IMR-90 (cell line): ENCODE measurements at regions not wholly inside any gene's neighbourhood (a gene's known extent, or its start where the extent isn't known, plus 50 kb on each side); places are given as distances from the start of the nearest gene placed in this dataset.

ENCODE experiments used
- ATAC-seq: fragments of 200-7000 bp; cut with Tn5 transposase; 2 replicates; pipeline ENCODE4 v1.9.1; 2020; ENCODE audit warnings: low read depth, mild to moderate bottlenecking, moderate library complexity
- BruUV-seq: library from RNA; stranded (reverse); fragments of 400-500 nt; replicated peaks from 2 replicates; lab custom pipeline; 2021; lab: Mats Ljungman, UMichigan
- CTCF ChIA-PET: fragments of 300-600 bp; formaldehyde crosslinking; extraction: SDS; loops from one replicate; lab custom pipeline; 2021; ENCODE audit warnings: antibody characterized with exemption; lab: Yijun Ruan, JAX
- POLR2A ChIA-PET: fragments of 300-600 bp; sonication (Branson Sonifier 250); formaldehyde crosslinking; loops from one replicate; lab custom pipeline; 2022; ENCODE audit warnings: antibody characterized with exemption; ENCODE audit not compliant: unreplicated experiment; lab: Charles Lee
- DNase-seq: peaks from one replicate; pipeline ENCODE4 v3.0.0; 2013
- H2AFZ ChIP-seq: replicated peaks from 2 replicates; pipeline ENCODE3; 2013; ENCODE audit warnings: low read length, mild to moderate bottlenecking; ENCODE audit not compliant: poor library complexity
- H2AK5ac ChIP-seq: 2 replicates; pipeline ENCODE4 v1.6.1; 2013; ENCODE audit warnings: low read depth, low read length, inconsistent platforms
- H2AK9ac ChIP-seq: replicated peaks from 2 replicates; pipeline ENCODE3; 2013; ENCODE audit warnings: mild to moderate bottlenecking, low read depth, low read length, moderate library complexity; ENCODE audit not compliant: poor library complexity
- H2BK120ac ChIP-seq: 2 replicates; pipeline ENCODE4 v1.6.1; 2013; ENCODE audit warnings: low read depth, low read length, inconsistent platforms
- H2BK15ac ChIP-seq: 3 replicates; pipeline ENCODE4 v1.6.1; 2013; ENCODE audit warnings: low read depth, low read length, inconsistent platforms
- H2BK20ac ChIP-seq: 2 replicates; pipeline ENCODE4 v1.6.1; 2013; ENCODE audit warnings: low read depth, mild to moderate bottlenecking, inconsistent platforms, low read length, moderate library complexity
- H2BK5ac ChIP-seq: 2 replicates; pipeline ENCODE4 v1.6.1; 2013; ENCODE audit warnings: mild to moderate bottlenecking, low read depth, low read length, inconsistent platforms; ENCODE audit not compliant: poor library complexity, severe bottlenecking
- H3K14ac ChIP-seq: replicated peaks from 2 replicates; pipeline ENCODE4 v1.6.1; 2013; ENCODE audit warnings: low read depth, low read length, inconsistent platforms
- H3K18ac ChIP-seq: 2 replicates; pipeline ENCODE4 v1.6.1; 2013; ENCODE audit warnings: low read depth, low read length, control low read depth
- H3K23ac ChIP-seq: 2 replicates; pipeline ENCODE4 v1.6.1; 2013; ENCODE audit warnings: low read depth, low read length, inconsistent platforms
- H3K27ac ChIP-seq: 2 replicates; pipeline ENCODE4 v1.5.1; 2013; ENCODE audit warnings: mild to moderate bottlenecking, control low read depth, low read length; ENCODE audit not compliant: insufficient read depth
- H3K27me3 ChIP-seq: 2 replicates; pipeline ENCODE4 v1.6.1; 2013; ENCODE audit warnings: low read length; ENCODE audit not compliant: control insufficient read depth, insufficient read depth
- H3K36me3 ChIP-seq: 2 replicates; pipeline ENCODE4 v1.6.1; 2013; ENCODE audit warnings: low read length, mixed read lengths; ENCODE audit not compliant: control insufficient read depth, insufficient read depth
- H3K4ac ChIP-seq: 2 replicates; pipeline ENCODE4 v1.6.1; 2013; ENCODE audit warnings: low read depth, low read length, inconsistent platforms
- H3K4me1 ChIP-seq: 2 replicates; pipeline ENCODE4 v1.6.1; 2013; ENCODE audit warnings: low read length, mixed read lengths; ENCODE audit not compliant: control insufficient read depth, insufficient read depth
- H3K4me2 ChIP-seq: 2 replicates; pipeline ENCODE4 v1.6.1; 2013; ENCODE audit warnings: low read depth, mild to moderate bottlenecking, control low read depth, low read length, moderate library complexity
- H3K4me3 ChIP-seq: 2 replicates; pipeline ENCODE4 v1.5.1; 2013; ENCODE audit warnings: low read depth, mild to moderate bottlenecking, control low read depth, low read length, moderate library complexity; ENCODE audit not compliant: insufficient read depth
- H3K56ac ChIP-seq: 2 replicates; pipeline ENCODE4 v1.6.1; 2013; ENCODE audit warnings: low read length, inconsistent platforms; ENCODE audit not compliant: insufficient read depth; ENCODE audit errors: extremely low read depth
- H3K79me1 ChIP-seq, 2 experiments: 2 replicates each; pipeline ENCODE4 v1.6.1; 2013; ENCODE audit warnings: low read length in 2 of 2, inconsistent platforms in 1 of 2, low read depth in 1 of 2
- H3K9ac ChIP-seq: 2 replicates; pipeline ENCODE4 v1.6.1; 2013; ENCODE audit warnings: low read depth, low read length, control low read depth
- H3K9me1 ChIP-seq: 2 replicates; pipeline ENCODE4 v1.6.1; 2013; ENCODE audit warnings: low read length, inconsistent platforms; ENCODE audit not compliant: insufficient read depth
- H3K9me3 ChIP-seq: 2 replicates; pipeline ENCODE4 v1.6.1; 2013; ENCODE audit warnings: low read length; ENCODE audit not compliant: control insufficient read depth, insufficient read depth
- H4K20me1 ChIP-seq: 2 replicates; pipeline ENCODE4 v1.6.1; 2013; ENCODE audit warnings: low read length, inconsistent platforms; ENCODE audit not compliant: insufficient read depth
- H4K5ac ChIP-seq: 2 replicates; pipeline ENCODE4 v1.6.1; 2013; ENCODE audit warnings: mild to moderate bottlenecking, low read depth, low read length, control low read depth
- H4K8ac ChIP-seq, 2 experiments: 2 replicates each; pipeline ENCODE4 v1.6.1; 2013; ENCODE audit warnings: low read depth in 2 of 2, low read length in 2 of 2, control low read depth in 1 of 2, inconsistent platforms in 1 of 2
- H4K91ac ChIP-seq: 2 replicates; pipeline ENCODE4 v1.6.1; 2013; ENCODE audit warnings: low read depth, low read length, inconsistent platforms; ENCODE audit not compliant: insufficient read depth
- FOS ChIP-seq: fragments of 150-350 bp; IDR thresholded peaks from 2 replicates; pipeline ENCODE4 v1.6.1; 2016; ENCODE audit warnings: low read depth, low read length
- MAFK ChIP-seq: IDR thresholded peaks from 2 replicates; pipeline ENCODE4 v1.6.1; 2012; ENCODE audit warnings: low read depth, low read length, improper control_type of control experiment
- POLR2A ChIP-seq: IDR thresholded peaks from 2 replicates; pipeline ENCODE4 v1.6.1; 2012; ENCODE audit warnings: mild to moderate bottlenecking, low read depth, low read length
- RFX5 ChIP-seq: IDR thresholded peaks from 2 replicates; pipeline ENCODE4 v1.8.0; 2012; ENCODE audit warnings: low read depth, mild to moderate bottlenecking, low read length, moderate library complexity
- USF2 ChIP-seq: fragments of 150-350 bp; IDR thresholded peaks from 2 replicates; pipeline ENCODE4 v1.6.1; 2017; ENCODE audit warnings: mild to moderate bottlenecking, antibody characterized with exemption, low read length, low read depth
- WGBS, 2 experiments: methylation state at CpG; one replicate each; pipeline versions ENCODE4 v1.1.5 to v1.1.7; 2013; ENCODE audit warnings: missing lambda C conversion rate in 2 of 2; ENCODE audit not compliant: insufficient read length in 1 of 2; ENCODE audit errors: extremely low coverage in 2 of 2; 5-methylcytosine and 5-hydroxymethylcytosine counted together
- dilution Hi-C: fragments of 300-500 bp; cut with HindIII; formaldehyde crosslinking; loops from one replicate; pipeline ENCODE4 v1.14.3; 2018; ENCODE audit warnings: low sequenced_read_pairs; ENCODE audit not compliant: unreplicated experiment
- in situ Hi-C: fragments of 300-500 bp; cut with MboI; formaldehyde crosslinking; loops from 3 replicates; pipeline ENCODE4 v1.14.3; 2019; ENCODE audit warnings: low sequenced_read_pairs, inconsistent platforms, mixed read lengths
- intact Hi-C: fragments of 100-400 bp; cut with micrococcal nuclease; formaldehyde crosslinking; loops from 2 replicates; pipeline ENCODE4 v1.10.0; 2022

- no TSS peak for BruUV-seq
These were observed 117.0 kb upstream of the MAF start for GRCh38 chr16:79717333-79718137.

More at GRCh38 chr16:79717333-79718137, 117.0 kb upstream of the MAF start:
- in situ Hi-C loops = no loop called here
- CTCF ChIA-PET = no interaction called here
- no peak overlapping the region for H3K4ac ChIP-seq
- no peak for TF ChIP-seq RFX5
- no peak for TF ChIP-seq MAFK
- TF ChIP-seq FOS = no peak
- TF ChIP-seq USF2 = no peak
- TF ChIP-seq POLR2A = no peak
- no peaks in the 10 kb centered on the region for H3K27me3 ChIP-seq
- no peak for DNase-seq
- H3K14ac ChIP-seq = no peak overlapping the region
- H3K4me3 ChIP-seq = no peak overlapping the region
- no peak overlapping the region for H4K5ac ChIP-seq
- peaks cover 7% of the 10 kb centered on the region; the same call in 1 of the 2 replicates for H3K9me3 ChIP-seq
- H3K4me2 ChIP-seq = no peak overlapping the region
- H2BK20ac ChIP-seq = no peak overlapping the region
- no peaks in the 10 kb centered on the region for H3K36me3 ChIP-seq
- no peak overlapping the region for H2AK9ac ChIP-seq
- no peaks in the 10 kb centered on the region for H3K4me1 ChIP-seq
- H3K18ac ChIP-seq = no peak overlapping the region
- no peak overlapping the region for H2BK120ac ChIP-seq
- no peak overlapping the region for H3K56ac ChIP-seq
- no peak overlapping the region for H2BK5ac ChIP-seq
- H3K23ac ChIP-seq = no peak overlapping the region
- H3K9ac ChIP-seq = no peak overlapping the region
- no peak overlapping the region for H4K91ac ChIP-seq
- ATAC-seq = no peak
- intact Hi-C loops = no loop called here
- H3K27ac ChIP-seq = no peak overlapping the region
- H4K20me1 ChIP-seq = no peaks in the 10 kb centered on the region
- POLR2A ChIA-PET = no interaction called here
- no peak overlapping the region for H2AFZ ChIP-seq
- H2BK15ac ChIP-seq = no peak overlapping the region
- WGBS, 2 experiments = 60% methylated on average over 2 of the region's 8 CpGs; no CpG with 5 or more reads in 1 of the 2 experiments
- no peak overlapping the region for H2AK5ac ChIP-seq
- dilution Hi-C loops = no loop called here
- no peaks in the 10 kb centered on the region for H3K9me1 ChIP-seq
- no peak overlapping the region for H4K8ac ChIP-seq
- no peaks in the 10 kb centered on the region for H3K79me1 ChIP-seq
